Fibroblast of lung (primary cell): ENCODE measurements at regions not wholly inside any gene's neighbourhood (a gene's known extent, or its start where the extent isn't known, plus 50 kb on each side); places are given as distances from the start of the nearest gene placed in this dataset.
"Not testable (repeated sequence)": the region's sequence is repeated elsewhere in the genome, so short reads cannot be mapped to it uniquely, and the experiment has no call there.

Experiments used
- DNase-seq, 2 donors: peaks; one replicate each; pipeline versions ENCODE4 v3.0.0 to v3.0.0-alpha.2; 2010; ENCODE audit warnings: low read depth in 2 of 2
- H2AFZ ChIP-seq: 2 replicates; pipeline ENCODE4 v1.5.1; 2012; ENCODE audit warnings: low read length, control low read depth, inconsistent platforms
- H3K27ac ChIP-seq: 2 replicates; pipeline ENCODE4 v1.5.1; 2011; ENCODE audit warnings: low read length, control low read depth; ENCODE audit not compliant: insufficient read depth
- H3K27me3 ChIP-seq: 2 replicates; pipeline ENCODE4 v1.5.1; 2011; ENCODE audit warnings: mild to moderate bottlenecking, low read length; ENCODE audit not compliant: control insufficient read depth, insufficient read depth
- H3K36me3 ChIP-seq: 2 replicates; pipeline ENCODE4 v1.5.1; 2011; ENCODE audit warnings: low read length; ENCODE audit not compliant: control insufficient read depth, insufficient read depth
- H3K4me1 ChIP-seq: 2 replicates; pipeline ENCODE4 v1.5.1; 2011; ENCODE audit warnings: low read length; ENCODE audit not compliant: control insufficient read depth, insufficient read depth; ENCODE audit errors: extremely low read depth
- H3K4me2 ChIP-seq: 2 replicates; pipeline ENCODE4 v1.5.1; 2011; ENCODE audit warnings: low read length, control low read depth; ENCODE audit not compliant: insufficient read depth; ENCODE audit errors: extremely low read depth
- H3K4me3 ChIP-seq, 4 experiments: fragments of 200-600 bp in 1 of 4; sonication (generic) in 1 of 4; replicated peaks in 1 of 4; 2 replicates each; pipeline ENCODE4 v1.5.1; 2011 to 2016; ENCODE audit warnings: low read length in 4 of 4, low read depth in 3 of 4, mild to moderate bottlenecking in 3 of 4, control low read depth in 2 of 4, inconsistent platforms in 1 of 4, mixed read lengths in 1 of 4; ENCODE audit not compliant: insufficient read depth in 1 of 4; ENCODE audit errors: control extremely low read depth in 1 of 4
- H3K79me2 ChIP-seq: 2 replicates; pipeline ENCODE4 v1.5.1; 2012; ENCODE audit warnings: mild to moderate bottlenecking, low read length, inconsistent platforms; ENCODE audit not compliant: control insufficient read depth, insufficient read depth
- H3K9ac ChIP-seq: 2 replicates; pipeline ENCODE4 v1.5.1; 2011; ENCODE audit warnings: mild to moderate bottlenecking, low read length, control low read depth; ENCODE audit not compliant: insufficient read depth
- H3K9me3 ChIP-seq: 2 replicates; pipeline ENCODE4 v1.5.1; 2012; ENCODE audit warnings: low read depth, low read length; ENCODE audit not compliant: control insufficient read depth, insufficient read depth
- H4K20me1 ChIP-seq: 2 replicates; pipeline ENCODE4 v1.5.1; 2011; ENCODE audit warnings: low read length; ENCODE audit not compliant: control insufficient read depth, insufficient read depth; ENCODE audit errors: extremely low read depth
- EZH2 ChIP-seq: IDR thresholded peaks from 2 replicates; pipeline ENCODE4 v1.5.1; 2012; ENCODE audit warnings: low read length, control low read depth, mild to moderate bottlenecking; ENCODE audit errors: missing control alignments
- TF ChIP-seq, protein P1 (sequence below), 2 donors: IDR thresholded peaks in 1 of 2; conservative IDR thresholded peaks in 1 of 2; 1 replicate in 1 of 2; 2 replicates in 1 of 2; pipeline ENCODE4 v1.5.1; 2011 to 2012; ENCODE audit warnings: low read length in 2 of 2, control low read depth in 1 of 2, inconsistent platforms in 1 of 2, low read depth in 1 of 2, mild to moderate bottlenecking in 1 of 2

DNA sequence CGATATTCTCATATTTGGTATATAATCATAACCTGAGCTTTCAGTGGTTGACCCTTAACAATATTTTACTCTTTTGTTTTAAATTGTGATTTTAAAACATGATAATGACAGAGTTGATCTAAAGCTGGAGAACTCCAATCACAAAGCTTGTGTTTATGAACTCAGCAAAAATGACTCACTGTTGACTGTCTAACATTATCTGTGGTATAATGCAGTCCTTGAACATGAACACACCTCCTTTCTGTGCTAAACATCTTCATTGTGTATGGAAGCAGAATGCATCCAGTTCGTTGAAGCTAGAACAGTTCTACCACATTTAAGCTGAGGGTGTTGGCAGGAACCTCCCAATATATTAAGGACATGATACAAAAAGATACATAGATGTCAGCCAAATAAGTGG lies 1030.2 kb upstream of the SEMA6A start:
- Histone ChIP-seq H3K4me3 (no peak overlapping the region), H4K20me1 (no peaks in the 10 kb centered on the region), H3K9ac (no peak overlapping the region), H3K9me3 (no peaks in the 10 kb centered on the region), H3K27me3 (no peaks in the 10 kb centered on the region), H3K36me3 (no peaks in the 10 kb centered on the region), H3K79me2 (no peaks in the 10 kb centered on the region), H3K27ac (no peak overlapping the region), H3K4me1 (no peaks in the 10 kb centered on the region), H3K4me2 (no peak overlapping the region), H2AFZ (no peak overlapping the region)
- TF ChIP-seq, protein P1, sequence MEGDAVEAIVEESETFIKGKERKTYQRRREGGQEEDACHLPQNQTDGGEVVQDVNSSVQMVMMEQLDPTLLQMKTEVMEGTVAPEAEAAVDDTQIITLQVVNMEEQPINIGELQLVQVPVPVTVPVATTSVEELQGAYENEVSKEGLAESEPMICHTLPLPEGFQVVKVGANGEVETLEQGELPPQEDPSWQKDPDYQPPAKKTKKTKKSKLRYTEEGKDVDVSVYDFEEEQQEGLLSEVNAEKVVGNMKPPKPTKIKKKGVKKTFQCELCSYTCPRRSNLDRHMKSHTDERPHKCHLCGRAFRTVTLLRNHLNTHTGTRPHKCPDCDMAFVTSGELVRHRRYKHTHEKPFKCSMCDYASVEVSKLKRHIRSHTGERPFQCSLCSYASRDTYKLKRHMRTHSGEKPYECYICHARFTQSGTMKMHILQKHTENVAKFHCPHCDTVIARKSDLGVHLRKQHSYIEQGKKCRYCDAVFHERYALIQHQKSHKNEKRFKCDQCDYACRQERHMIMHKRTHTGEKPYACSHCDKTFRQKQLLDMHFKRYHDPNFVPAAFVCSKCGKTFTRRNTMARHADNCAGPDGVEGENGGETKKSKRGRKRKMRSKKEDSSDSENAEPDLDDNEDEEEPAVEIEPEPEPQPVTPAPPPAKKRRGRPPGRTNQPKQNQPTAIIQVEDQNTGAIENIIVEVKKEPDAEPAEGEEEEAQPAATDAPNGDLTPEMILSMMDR (conservative IDR thresholded peaks at IDR 0.05 in 1 of 2, IDR thresholded peaks at IDR 0.05 in 1 of 2; ENCODE audit: low read depth in 1 of 2, low read length in 2 of 2), result no peak
- TF ChIP-seq EZH2, result no peak
- no peak for DNase-seq

DNA sequence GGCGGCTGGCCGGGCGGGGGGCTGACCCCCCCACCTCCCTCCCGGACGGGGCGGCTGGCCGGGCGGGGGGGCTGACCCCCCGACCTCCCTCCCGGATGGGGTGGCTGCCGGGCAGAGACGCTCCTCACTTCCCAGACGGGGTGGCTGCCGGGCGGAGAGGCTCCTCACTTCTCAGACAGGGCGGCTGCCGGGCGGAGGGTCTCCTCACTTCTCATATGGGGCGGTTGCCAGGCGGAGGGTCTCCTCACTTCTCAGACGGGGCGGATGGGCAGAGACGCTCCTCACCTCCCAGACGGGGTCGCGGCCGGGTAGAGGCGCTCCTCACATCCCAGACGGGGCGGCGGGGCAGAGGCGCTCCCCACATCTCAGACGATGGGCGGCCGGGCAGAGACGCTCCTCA lies 1025.2 kb upstream of the SEMA6A start:
- not testable (repeated sequence) for H3K79me2 ChIP-seq, H3K27me3 ChIP-seq, H2AFZ ChIP-seq, H3K4me2 ChIP-seq, H3K4me1 ChIP-seq, H3K9me3 ChIP-seq, H3K36me3 ChIP-seq, H3K9ac ChIP-seq, H3K4me3 ChIP-seq, DNase-seq, H4K20me1 ChIP-seq, H3K27ac ChIP-seq

GRCh38 chr5:117594166-117594565 lies 1019.5 kb upstream of the SEMA6A start:
- H3K36me3 ChIP-seq, result no peaks in the 10 kb centered on the region
- H3K27me3 ChIP-seq, result no peaks in the 10 kb centered on the region
- H3K4me2 ChIP-seq, result no peak overlapping the region
- no peak overlapping the region for H3K27ac ChIP-seq
- no peak for TF ChIP-seq EZH2
- TF ChIP-seq, protein P1 (conservative IDR thresholded peaks at IDR 0.05 in 1 of 2, IDR thresholded peaks at IDR 0.05 in 1 of 2; ENCODE audit: low read depth in 1 of 2, low read length in 2 of 2), result no peak
- H3K79me2 ChIP-seq, result no peaks in the 10 kb centered on the region
- peak in 1 of 2 donors; percentile 46 for DNase-seq
- H3K9ac ChIP-seq, result no peak overlapping the region
- no peaks in the 10 kb centered on the region for H3K4me1 ChIP-seq
- H4K20me1 ChIP-seq, result no peaks in the 10 kb centered on the region
- H3K9me3 ChIP-seq, result no peaks in the 10 kb centered on the region
- no peak overlapping the region for H2AFZ ChIP-seq
- no peak overlapping the region for H3K4me3 ChIP-seq

- Histone ChIP-seq H4K20me1 (no peaks in the 10 kb centered on the region), H3K9ac (no peak overlapping the region), H3K4me1 (no peaks in the 10 kb centered on the region), H3K36me3 (no peaks in the 10 kb centered on the region), H3K4me3 (no peak overlapping the region), H3K27me3 (no peaks in the 10 kb centered on the region), H3K4me2 (no peak overlapping the region), H3K79me2 (no peaks in the 10 kb centered on the region), H3K9me3 (no peaks in the 10 kb centered on the region), H3K27ac (no peak overlapping the region), H2AFZ (no peak overlapping the region)
- TF ChIP-seq, protein P1 (conservative IDR thresholded peaks at IDR 0.05 in 1 of 2, IDR thresholded peaks at IDR 0.05 in 1 of 2; ENCODE audit: low read depth in 1 of 2, low read length in 2 of 2), result peak in 1 of 2 donors; percentile 32
- no peak for TF ChIP-seq EZH2
- DNase-seq, result peak in 1 of 2 donors; percentile 26
Measured at GRCh38 chr5:117590944-117591343, 1016.3 kb upstream of the SEMA6A start.
